SK-N-SH treated with all-trans-retinoic acid at 6 μM for 48 hours (cell line): ENCODE measurements at regions not wholly inside any gene's neighbourhood (a gene's known extent, or its start where the extent isn't known, plus 50 kb on each side); places are given as distances from the start of the nearest gene placed in this dataset.

Experiments used
- BACH2 ChIP-seq: fragments of 250-450 bp; sonication (Bioruptor Pico); IDR thresholded peaks from 2 replicates; pipeline ENCODE4 v1.9.0; 2021; ENCODE audit warnings: mild to moderate bottlenecking, borderline replicate concordance
- CREB5 ChIP-seq: fragments of 250-450 bp; sonication (Bioruptor Pico); IDR thresholded peaks from 2 replicates; pipeline ENCODE4 v1.5.1; 2020; ENCODE audit warnings: low read depth, mild to moderate bottlenecking, moderate library complexity
- CSDC2 ChIP-seq: fragments of 250-450 bp; sonication (Bioruptor Pico); IDR thresholded peaks from 2 replicates; pipeline ENCODE4 v1.5.0; 2020; ENCODE audit warnings: mild to moderate bottlenecking, moderate library complexity
- ESRRG ChIP-seq: fragments of 250-450 bp; sonication (Bioruptor Pico); IDR thresholded peaks from 2 replicates; pipeline ENCODE4 v1.6.1; 2021; ENCODE audit warnings: mild to moderate bottlenecking
- PATZ1 ChIP-seq: fragments of 250-450 bp; sonication (Bioruptor Pico); IDR thresholded peaks from 2 replicates; pipeline ENCODE4 v1.8.0; 2020; ENCODE audit warnings: mild to moderate bottlenecking, moderate library complexity, borderline replicate concordance
- POU6F1 ChIP-seq: fragments of 250-450 bp; sonication (Bioruptor Pico); IDR thresholded peaks from 2 replicates; pipeline ENCODE4 v1.8.0; 2021; ENCODE audit warnings: low read depth, mild to moderate bottlenecking, moderate library complexity, borderline replicate concordance
- PPARA ChIP-seq: fragments of 250-450 bp; sonication (Bioruptor Pico); IDR thresholded peaks from 2 replicates; pipeline ENCODE4 v1.5.0; 2020; ENCODE audit warnings: mild to moderate bottlenecking, borderline replicate concordance
- ZFP3 ChIP-seq: fragments of 250-450 bp; sonication (Bioruptor Pico); IDR thresholded peaks from 2 replicates; pipeline ENCODE4 v1.5.0; 2020; ENCODE audit warnings: mild to moderate bottlenecking, moderate library complexity
- ZFP30 ChIP-seq: fragments of 450-650 bp; formaldehyde crosslinking; IDR thresholded peaks from 2 replicates; pipeline ENCODE4 v1.5.0; 2022; ENCODE audit warnings: mild to moderate bottlenecking, moderate library complexity
- ZNF565 ChIP-seq: fragments of 450-650 bp; formaldehyde crosslinking; conservative IDR thresholded peaks from 2 replicates; pipeline ENCODE4 v1.5.0; 2020; ENCODE audit warnings: low read depth, mild to moderate bottlenecking, moderate library complexity
- ZNF70 ChIP-seq: fragments of 450-650 bp; formaldehyde crosslinking; IDR thresholded peaks from 2 replicates; pipeline ENCODE4 v1.5.0; 2020; ENCODE audit warnings: mild to moderate bottlenecking, moderate library complexity
- ZNF8 ChIP-seq: fragments of 450-650 bp; formaldehyde crosslinking; IDR thresholded peaks from 2 replicates; pipeline ENCODE4 v1.5.0; 2020; ENCODE audit warnings: mild to moderate bottlenecking, moderate library complexity

- TF ChIP-seq ZNF565, result no peak
- no peak for TF ChIP-seq ZNF70 (CRISPR knock-in tag)
- TF ChIP-seq BACH2 (CRISPR knock-in tag), result no peak
- TF ChIP-seq POU6F1 (CRISPR knock-in tag), result no peak
- TF ChIP-seq CREB5 (CRISPR knock-in tag), result no peak
- TF ChIP-seq PPARA, result no peak
- no peak for TF ChIP-seq ZNF8 (CRISPR knock-in tag)
- TF ChIP-seq ESRRG (CRISPR knock-in tag), result no peak
- no peak for TF ChIP-seq ZFP30 (CRISPR knock-in tag)
- no peak for TF ChIP-seq ZFP3 (CRISPR knock-in tag)
- TF ChIP-seq CSDC2, result no peak
- no peak for TF ChIP-seq PATZ1
Measured at GRCh38 chr2:8629402-8629801, 52.5 kb upstream of the ID2 start.
